ENCODE measurements at regions not wholly inside any gene's neighbourhood (a gene's known extent, or its start where the extent isn't known, plus 50 kb on each side); places are given as distances from the start of the nearest gene placed in this dataset.

DNA sequence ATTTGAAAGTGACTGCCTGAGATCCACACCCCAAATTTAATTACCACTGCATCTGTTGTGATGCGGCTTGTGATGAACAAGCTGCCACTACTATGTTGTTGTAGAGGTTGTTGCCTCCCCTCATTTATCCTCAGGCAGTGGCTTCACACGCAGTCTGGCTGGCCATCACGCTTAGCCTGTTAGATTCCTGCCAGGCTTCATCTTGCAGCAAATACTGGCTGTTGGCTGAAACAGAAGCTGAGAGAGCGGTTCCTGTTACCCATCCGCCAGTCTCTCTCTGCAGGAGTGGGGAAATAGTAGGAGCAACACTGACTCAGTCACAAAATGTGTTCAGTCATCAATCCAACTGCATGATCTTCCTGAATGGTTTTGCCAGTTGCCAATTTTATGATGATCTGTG, 934.4 kb downstream of the FLRT2 start:
- Mint-ChIP-seq H3K36me3 (ENCODE audit: low read depth, unreplicated experiment) (no peaks in the 10 kb centered on the region), H3K4me3 (ENCODE audit: unreplicated experiment) (no peak overlapping the region), H3K9me3 (ENCODE audit: unreplicated experiment) (no peaks in the 10 kb centered on the region), H3K27me3 (ENCODE audit: unreplicated experiment) (peaks cover 1% of the 10 kb centered on the region), H3K27ac (ENCODE audit: unreplicated experiment) (no peak overlapping the region), H3K4me1 (ENCODE audit: unreplicated experiment) (no peaks in the 10 kb centered on the region)
- no peak for TF ChIP-seq CTCF (IDR thresholded peaks at IDR 0.05; ENCODE audit: unreplicated experiment)
- no peak for DNase-seq (ENCODE audit: low spot score)

DNA sequence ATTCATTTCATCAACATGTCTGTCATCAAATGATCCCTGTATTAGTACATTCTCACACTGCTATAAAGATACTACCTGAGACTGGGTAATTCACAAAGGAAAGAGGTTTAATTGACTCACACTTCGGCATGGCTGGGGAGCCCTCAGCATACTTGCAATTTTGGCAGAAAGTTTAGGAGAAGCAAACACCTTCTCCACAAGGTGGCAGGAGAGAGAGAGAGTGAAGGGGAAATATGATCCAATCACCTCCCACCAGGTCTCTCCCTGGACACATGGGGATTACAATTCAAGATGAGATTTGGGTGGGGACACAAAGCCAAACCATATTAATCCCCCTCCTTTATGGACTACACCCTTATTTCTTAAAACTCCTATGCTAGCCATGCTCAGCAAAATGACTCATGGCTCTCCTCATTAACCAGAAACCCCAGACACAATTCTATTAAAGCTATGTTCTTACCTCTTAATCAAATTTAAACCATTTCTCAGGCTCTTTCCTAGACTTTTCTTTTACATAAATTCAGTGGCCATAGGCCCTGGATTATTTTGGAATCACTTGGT, 932.3 kb downstream of the FLRT2 start:
- no peak overlapping the region for H3K27ac Mint-ChIP-seq (ENCODE audit: unreplicated experiment)
- TF ChIP-seq CTCF (IDR thresholded peaks at IDR 0.05; ENCODE audit: unreplicated experiment), result peak; percentile 45
- no peaks in the 10 kb centered on the region for H3K36me3 Mint-ChIP-seq (ENCODE audit: low read depth, unreplicated experiment)
- H3K9me3 Mint-ChIP-seq (ENCODE audit: unreplicated experiment), result no peaks in the 10 kb centered on the region
- H3K4me1 Mint-ChIP-seq (ENCODE audit: unreplicated experiment), result no peaks in the 10 kb centered on the region
- H3K27me3 Mint-ChIP-seq (ENCODE audit: unreplicated experiment), result peaks cover 1% of the 10 kb centered on the region
- peak; percentile 18 for DNase-seq (ENCODE audit: low spot score)
- no peak overlapping the region for H3K4me3 Mint-ChIP-seq (ENCODE audit: unreplicated experiment)

DNA sequence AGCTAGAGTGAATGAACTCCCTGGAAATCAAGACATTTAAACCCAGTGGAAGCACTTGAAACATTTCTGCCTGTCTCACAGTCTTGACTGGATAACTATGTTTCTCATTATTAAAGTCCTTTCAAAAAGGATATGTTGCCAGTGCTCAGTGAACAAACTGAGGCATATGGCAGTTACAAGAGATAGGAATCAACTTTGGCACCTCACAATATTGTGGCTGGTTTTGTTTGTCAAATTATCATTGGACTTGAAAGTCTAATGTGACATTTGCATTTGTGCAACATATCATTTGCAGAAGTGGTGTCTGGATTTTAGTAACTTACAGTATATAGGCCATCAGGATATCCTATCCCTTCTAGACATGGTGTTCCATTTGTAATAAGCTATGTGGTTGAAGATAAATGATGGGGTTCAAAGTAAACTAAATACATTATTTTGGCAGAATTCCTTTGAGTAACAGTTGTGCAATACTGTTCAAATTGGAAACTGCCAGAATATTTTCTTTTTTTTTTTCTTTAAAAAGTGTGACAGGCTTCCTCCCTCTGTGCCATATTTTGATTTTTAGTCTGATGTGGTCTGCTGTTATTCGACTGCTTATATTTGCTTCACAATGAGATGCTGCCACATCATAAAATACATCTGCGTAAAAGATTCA, 927.7 kb downstream of the FLRT2 start:
- DNase-seq (ENCODE audit: low spot score), result no peak
- Mint-ChIP-seq H3K4me3 (ENCODE audit: unreplicated experiment) (no peak overlapping the region), H3K27ac (ENCODE audit: unreplicated experiment) (no peak overlapping the region), H3K27me3 (ENCODE audit: unreplicated experiment) (peaks cover 1% of the 10 kb centered on the region), H3K36me3 (ENCODE audit: low read depth, unreplicated experiment) (no peaks in the 10 kb centered on the region), H3K9me3 (ENCODE audit: unreplicated experiment) (no peaks in the 10 kb centered on the region), H3K4me1 (ENCODE audit: unreplicated experiment) (no peaks in the 10 kb centered on the region)
- no peak for TF ChIP-seq CTCF (IDR thresholded peaks at IDR 0.05; ENCODE audit: unreplicated experiment)

- Mint-ChIP-seq H3K27me3 (ENCODE audit: unreplicated experiment) (no peaks in the 10 kb centered on the region), H3K4me3 (ENCODE audit: unreplicated experiment) (no peak overlapping the region), H3K36me3 (ENCODE audit: low read depth, unreplicated experiment) (no peaks in the 10 kb centered on the region), H3K27ac (ENCODE audit: unreplicated experiment) (no peak overlapping the region), H3K4me1 (ENCODE audit: unreplicated experiment) (no peaks in the 10 kb centered on the region), H3K9me3 (ENCODE audit: unreplicated experiment) (no peaks in the 10 kb centered on the region)
- TF ChIP-seq CTCF (IDR thresholded peaks at IDR 0.05; ENCODE audit: unreplicated experiment), result no peak
- DNase-seq (ENCODE audit: low spot score), result no peak
Observed at GRCh38 chr14:86450085-86450484, 920.1 kb downstream of the FLRT2 start.

- Mint-ChIP-seq H3K4me3 (ENCODE audit: unreplicated experiment) (no peak overlapping the region), H3K4me1 (ENCODE audit: unreplicated experiment) (no peaks in the 10 kb centered on the region), H3K27ac (ENCODE audit: unreplicated experiment) (no peak overlapping the region), H3K36me3 (ENCODE audit: low read depth, unreplicated experiment) (no peaks in the 10 kb centered on the region), H3K9me3 (ENCODE audit: unreplicated experiment) (no peaks in the 10 kb centered on the region), H3K27me3 (ENCODE audit: unreplicated experiment) (no peaks in the 10 kb centered on the region)
- no peak for DNase-seq (ENCODE audit: low spot score)
- no peak for TF ChIP-seq CTCF (IDR thresholded peaks at IDR 0.05; ENCODE audit: unreplicated experiment)
Observed at GRCh38 chr14:86442135-86442534, 912.2 kb downstream of the FLRT2 start.
